HG02884 (cell line): ENCODE measurements at regions not wholly inside any gene's neighbourhood (a gene's known extent, or its start where the extent isn't known, plus 50 kb on each side); places are given as distances from the start of the nearest gene placed in this dataset.

ENCODE experiments used
- ATAC-seq: cut with Tn5 transposase; IDR thresholded peaks from one replicate; pipeline ENCODE4 v1.9.1; 2021; ENCODE audit warnings: mild to moderate bottlenecking, moderate library complexity; ENCODE audit not compliant: unreplicated experiment

DNA sequence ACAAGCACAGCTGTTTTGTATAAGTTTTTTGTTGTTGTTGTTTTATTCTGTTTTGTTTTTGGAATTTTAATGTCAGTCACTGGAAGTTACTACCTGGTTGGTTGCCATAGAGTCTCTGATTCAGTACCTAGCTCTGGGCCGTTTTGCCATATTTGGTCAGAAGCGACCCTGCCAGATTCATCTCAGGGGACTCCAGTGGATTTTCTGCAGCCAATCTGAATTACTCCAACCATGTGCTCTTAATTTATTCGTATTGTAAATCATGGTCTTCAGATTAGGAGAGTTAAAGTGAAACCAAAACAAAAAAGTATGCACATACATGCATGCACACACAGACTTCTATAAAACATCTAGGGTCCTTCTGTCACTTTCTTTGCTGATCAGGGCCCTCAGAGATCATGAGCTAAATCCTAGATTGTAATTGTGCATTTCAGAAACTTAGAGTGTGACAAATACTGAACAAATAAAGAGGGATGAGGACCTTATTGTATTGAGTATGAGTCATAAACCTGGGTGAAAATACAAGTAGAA, 317.4 kb upstream of the UBE2E3 start:
- no peak for ATAC-seq

- no peak for ATAC-seq
Measured at GRCh38 chr2:180662521-180662920, 317.9 kb upstream of the UBE2E3 start.

DNA sequence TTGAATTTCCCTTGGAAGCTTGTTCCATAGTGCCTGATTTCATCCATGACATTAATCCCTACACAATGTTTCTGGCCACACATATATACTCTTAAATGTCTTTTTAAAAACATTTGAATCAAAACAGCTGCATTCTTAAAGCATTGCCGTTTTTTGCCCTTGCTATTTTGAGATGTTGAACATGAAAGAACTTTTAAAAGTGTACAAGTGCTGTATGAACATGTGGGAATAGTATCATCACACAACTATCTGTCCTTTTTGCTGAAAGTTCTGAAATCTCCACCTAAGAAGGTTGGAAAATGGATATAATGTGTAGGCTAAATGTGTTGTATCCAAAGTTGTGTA, 318.7 kb upstream of the UBE2E3 start:
- ATAC-seq: no peak

DNA sequence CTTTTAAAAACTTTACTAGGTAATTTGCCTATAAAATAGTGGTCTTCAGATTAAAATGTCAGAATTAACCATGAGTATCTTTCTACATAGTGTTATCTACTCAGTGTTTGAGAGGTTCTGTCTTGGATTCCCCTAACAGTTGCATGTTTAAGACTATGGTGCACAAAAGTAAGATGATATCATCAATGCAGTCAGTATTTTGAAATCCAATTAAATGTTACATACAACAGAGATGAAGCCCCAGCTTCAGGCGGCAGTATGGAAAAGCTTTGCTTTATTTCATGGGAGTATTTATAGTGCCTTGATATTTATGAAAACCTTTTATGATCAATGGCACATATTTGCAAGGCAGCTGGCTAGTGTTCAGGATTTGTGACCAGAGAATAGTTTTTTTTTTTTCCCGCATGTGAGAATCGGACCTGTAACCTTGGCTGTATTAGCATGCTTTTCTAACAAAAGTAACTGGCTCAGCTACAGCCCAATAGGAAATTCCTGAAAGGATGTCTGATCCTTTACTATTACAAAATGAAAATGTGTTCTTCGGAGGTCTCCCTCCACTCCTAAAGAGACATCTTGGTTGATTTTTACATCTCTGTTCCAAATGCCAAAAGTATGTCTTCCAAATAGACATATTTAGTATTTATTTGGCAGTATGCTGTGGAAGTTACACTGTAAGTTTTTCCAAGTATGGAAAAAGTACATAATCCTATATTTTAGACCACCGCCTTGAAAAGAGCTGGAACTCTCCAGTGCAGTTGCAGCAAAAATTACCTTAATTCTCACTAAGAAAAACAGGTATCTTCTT, 319.3 kb upstream of the UBE2E3 start:
- ATAC-seq: no peak

DNA sequence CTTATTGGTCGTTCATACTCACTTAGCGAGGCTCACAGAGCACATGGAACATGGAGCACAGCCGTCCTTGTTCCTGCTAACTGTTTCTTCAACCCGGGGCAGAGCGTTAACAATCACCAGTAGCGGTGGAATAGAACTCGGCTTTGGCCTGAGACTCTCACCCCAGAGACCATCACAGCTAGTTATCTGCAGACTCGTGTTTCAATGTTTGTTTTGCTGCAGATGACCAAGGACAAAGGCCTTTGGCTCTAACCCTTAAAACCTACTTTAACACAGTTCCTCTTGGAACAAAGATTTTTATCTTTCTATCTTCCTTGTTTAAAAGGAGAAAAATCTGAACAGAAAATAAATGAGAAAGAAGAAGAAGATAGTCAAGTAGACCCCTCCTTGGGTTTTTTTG, 320.2 kb upstream of the UBE2E3 start:
- no peak for ATAC-seq

DNA sequence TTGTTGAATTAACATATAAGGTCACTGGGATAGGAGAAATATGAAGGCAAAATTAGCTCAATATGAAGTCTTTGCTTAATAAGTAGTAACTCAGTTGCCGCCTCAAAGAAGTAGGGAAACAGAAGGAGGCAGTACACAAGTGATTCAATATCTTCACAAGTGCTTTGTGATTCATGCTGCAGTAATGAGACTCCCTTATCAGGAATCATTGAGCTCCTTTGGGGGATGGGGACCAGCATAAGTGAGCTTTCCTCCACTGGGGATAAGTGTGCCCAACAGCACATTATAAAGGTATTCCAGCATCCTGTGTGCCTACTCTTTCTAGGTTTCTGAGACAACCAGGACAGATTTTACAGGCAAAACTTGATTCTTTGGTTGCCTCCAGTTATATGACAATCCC, 323.4 kb upstream of the UBE2E3 start:
- no peak for ATAC-seq

- no peak for ATAC-seq
Measured at GRCh38 chr2:180656455-180656847, 324.0 kb upstream of the UBE2E3 start.

DNA sequence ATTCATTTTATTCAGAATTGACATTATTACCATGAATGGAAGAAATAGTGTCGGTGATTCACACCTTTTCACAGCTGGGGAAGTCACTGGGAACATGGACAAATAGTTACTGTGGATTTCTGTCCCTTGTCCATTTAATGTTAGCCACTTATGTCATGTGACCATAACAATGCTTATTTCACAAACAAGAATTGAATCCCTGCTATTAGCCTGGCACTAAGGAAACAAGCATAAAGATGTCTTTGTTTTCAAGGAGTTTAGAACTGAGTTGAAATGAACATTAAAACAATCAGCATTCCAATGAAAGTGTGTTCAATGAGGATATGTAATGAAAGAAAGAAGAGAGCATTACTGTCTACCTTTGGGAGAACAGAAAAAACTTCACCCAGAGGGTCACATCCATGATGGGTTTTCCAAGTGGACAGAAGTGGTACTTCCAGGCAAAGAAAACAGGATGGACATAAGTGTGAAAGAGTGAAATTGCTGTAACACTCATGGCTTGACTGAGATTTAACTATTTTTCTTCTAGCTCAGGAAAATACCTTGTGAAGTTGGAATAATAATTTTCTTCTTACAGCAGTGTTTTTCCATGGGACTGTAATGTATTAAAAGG, 324.5 kb upstream of the UBE2E3 start:
- no peak for ATAC-seq

- no peak for ATAC-seq
Measured at GRCh38 chr2:180655393-180655792, 325.0 kb upstream of the UBE2E3 start.

DNA sequence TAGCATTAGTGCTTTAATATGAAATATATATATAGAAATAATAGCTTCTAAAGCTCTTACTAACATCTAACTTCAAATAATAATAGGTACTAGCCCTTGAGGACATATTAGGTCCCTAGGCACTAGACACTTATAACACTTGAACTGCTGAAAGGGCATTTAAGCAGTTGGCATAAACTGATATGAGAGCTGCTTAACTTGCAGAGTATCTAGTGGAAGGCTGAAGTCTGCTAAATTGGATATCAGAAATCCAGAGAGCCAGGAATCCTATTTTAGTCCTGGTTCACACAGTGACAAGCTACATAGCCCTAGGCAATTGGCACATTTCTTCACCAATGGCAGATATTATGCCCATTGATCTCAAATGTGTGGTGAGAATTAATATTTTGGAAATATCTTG, 326.9 kb upstream of the UBE2E3 start:
- no peak for ATAC-seq

DNA sequence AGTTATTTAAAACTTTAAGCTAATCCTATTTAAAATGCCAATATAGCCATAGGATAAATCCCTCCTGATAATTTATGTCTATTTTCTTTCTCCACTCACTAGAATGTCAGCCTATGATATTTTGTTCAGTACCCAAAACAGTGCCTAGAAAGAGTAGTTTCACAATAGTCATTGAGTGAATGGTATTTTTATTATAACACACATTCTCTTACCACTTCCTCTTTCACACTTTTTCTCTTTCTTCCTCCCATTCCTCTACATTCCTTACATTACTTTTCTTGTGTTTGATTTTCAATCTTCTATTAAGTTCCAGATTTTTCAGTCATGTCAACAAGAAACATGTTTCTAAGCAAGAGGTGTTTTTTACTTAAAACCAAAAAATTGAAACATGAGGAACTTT, 327.6 kb upstream of the UBE2E3 start:
- ATAC-seq: no peak

DNA sequence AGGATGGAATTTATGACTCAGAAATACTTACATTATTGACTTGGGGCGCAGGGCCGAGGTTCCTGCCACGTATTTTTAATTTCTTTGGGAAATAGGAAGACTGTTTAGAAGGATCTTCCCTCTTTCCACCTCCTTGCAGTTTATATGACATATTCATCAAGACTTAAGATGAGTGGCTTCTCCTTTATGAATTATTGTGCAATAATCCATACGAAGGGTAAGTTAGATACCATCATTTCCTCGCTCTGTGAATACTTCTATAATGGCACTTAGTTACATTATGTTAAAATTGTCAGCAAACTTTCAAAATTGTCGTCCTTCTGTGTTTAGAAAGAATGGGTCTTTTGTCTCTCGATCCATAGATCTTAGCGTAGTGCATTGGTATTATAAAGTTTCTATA, 328.8 kb upstream of the UBE2E3 start:
- no peak for ATAC-seq

GRCh38 chr2:180647621-180648020, 332.8 kb upstream of the UBE2E3 start:
- ATAC-seq: no peak

DNA sequence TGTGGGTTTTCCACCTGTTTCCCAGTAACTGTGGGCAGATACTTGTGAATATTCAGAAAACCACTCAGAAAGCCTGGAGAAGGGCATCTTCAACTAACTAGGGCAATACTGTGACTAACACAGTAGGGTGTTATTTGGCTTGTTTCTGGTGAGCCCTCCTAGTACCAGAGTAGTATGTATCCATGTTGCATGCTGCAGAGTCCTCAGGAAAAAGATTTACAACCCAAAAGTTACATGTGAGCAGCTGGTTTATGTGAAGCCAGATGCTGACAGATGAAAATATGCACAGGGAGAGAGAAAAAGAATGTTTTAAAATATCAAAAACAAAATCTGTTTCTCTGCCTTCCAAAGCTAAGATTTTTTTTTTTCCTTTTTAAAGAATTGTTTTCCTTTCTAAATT, 333.2 kb upstream of the UBE2E3 start:
- ATAC-seq: no peak

GRCh38 chr2:180646756-180647155, 333.6 kb upstream of the UBE2E3 start:
- no peak for ATAC-seq

DNA sequence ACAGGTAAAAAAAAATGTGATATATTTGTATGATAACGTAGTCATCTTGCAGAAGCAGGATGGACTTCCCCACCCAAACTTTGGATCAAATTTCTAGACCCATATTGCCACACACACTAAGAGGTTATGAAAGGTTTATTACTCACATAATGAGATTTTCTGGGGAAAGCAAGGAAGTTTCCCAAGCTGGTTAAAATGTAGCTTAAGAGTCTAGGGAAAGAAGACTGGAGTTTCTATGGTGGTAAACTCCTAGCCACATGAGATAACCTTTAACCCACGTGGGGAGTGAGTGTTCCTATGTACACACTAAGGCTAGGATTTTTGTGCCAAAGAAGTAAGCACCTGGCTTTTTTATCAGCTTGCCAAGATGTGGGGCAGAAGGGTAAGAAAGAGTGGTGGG, 335.7 kb upstream of the UBE2E3 start:
- no peak for ATAC-seq

DNA sequence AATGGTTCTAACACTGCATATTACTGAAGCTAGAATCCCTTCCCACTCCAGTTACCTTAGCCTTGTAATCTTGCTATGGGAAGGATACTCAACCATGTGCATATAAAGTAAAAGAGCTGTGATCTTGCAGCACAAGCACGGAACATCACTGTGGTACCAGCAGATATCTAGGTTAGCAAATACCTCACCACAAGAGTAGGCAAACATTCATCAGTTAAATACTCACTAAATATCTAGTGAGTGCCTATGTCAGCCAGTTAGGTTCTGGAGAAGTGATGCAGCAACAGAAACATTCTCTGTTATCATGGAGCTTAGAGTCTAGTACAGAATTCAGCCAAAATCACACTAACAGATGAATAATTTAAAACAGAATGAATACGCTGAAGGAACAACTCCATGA, 349.6 kb upstream of the UBE2E3 start:
- ATAC-seq: no peak

GRCh38 chr2:180625006-180625844, 355.2 kb upstream of the UBE2E3 start:
- ATAC-seq: no peak

DNA sequence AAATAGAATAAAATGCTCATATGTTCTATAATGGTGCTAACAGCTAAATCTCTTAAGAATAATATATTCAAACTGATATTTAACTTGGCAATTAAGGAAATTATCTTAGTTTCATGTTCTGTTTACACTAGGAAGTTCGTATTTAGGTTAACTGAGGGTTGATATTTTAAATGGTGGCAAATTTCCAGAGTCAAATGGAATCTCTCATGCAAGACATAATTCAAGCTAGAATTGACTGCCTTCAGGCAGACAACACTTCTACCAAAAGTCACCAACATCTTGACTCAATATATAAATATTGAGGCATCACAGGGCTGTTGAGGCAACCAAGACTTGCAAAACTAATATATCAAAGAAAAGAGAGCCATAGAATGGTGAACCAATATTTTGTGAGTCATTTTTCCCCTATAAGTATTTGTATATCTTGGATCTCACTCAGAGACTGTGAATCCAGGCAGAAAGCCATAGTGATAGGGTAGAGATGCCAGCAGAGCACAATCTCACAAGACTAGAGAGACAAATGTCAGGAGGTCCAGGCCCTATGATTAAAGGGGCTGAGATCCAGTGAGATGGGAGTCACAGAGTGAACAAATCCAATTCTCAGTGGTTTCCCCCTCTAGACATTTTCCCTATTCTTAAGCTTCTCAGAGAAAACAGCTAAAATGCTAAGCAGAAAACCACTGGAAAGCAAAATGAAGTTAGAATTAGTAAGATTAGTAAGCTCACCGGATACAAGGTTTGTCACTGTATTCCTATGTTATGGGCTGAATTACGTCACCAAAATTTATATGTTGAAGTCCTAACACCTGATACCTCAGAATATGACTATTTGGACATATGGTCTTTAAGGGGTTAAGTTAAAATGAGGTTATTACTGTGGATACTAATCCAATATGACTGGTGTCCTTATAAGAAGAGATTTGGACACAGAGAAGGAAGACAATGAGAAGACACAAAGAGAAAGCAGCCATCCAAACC, 358.2 kb upstream of the UBE2E3 start:
- no peak for ATAC-seq

GRCh38 chr2:180621366-180621765, 359.0 kb upstream of the UBE2E3 start:
- no peak for ATAC-seq

- ATAC-seq: no peak
Measured at GRCh38 chr2:180618570-180618969, 361.8 kb upstream of the UBE2E3 start.
